ENCODE measurements at regions not wholly inside any gene's neighbourhood (a gene's known extent, or its start where the extent isn't known, plus 50 kb on each side); places are given as distances from the start of the nearest gene placed in this dataset.

DNA sequence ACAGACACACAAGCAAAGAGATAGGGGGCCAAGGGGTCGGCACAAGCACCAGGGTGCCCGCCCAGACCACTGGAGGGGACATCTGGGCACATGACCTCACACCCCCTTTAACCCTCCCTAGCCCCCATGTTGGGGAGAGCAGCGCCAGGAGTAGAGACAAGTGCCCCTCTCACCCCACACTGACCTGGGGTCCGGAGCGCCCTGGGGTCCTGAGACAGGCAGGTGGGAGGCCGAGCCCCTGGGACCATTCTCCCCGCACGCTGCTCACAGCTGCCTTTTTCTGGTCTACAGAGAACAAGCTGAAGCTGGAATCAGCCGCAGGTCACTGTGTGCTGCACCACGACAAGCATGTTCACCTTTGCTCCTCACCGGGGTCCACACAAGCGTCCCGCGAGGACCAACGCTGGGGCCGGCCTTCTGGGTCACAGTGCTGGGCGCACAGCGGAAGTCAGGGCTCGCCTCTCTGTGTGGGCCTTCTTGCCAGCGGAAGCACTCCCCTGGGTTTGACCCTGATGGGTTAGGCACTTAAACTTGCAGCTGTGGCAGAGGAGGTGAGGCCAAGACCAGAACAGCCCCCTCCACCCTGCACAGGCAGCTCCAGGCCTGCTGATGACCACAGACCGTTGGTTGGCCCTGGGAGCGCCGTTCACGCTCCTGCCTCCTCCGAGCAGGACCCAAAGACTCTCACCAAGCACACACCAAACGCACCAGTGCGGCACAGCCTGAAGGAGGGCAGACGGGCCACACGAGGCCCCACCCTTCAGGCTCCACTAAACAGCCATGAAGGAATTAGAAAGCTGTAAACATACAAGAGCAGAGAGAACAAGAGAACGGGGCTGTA lies 275.3 kb downstream of the EIPR1 start:
- DNase-seq (ENCODE audit: low spot score) (no peak), ATAC-seq (ENCODE audit: insufficient number of reproducible peaks, low FRiP score, low read depth) (no peak)
- Histone ChIP-seq H3K9me3 (no peaks in the 10 kb centered on the region), H3K4me1 (ENCODE audit: control insufficient read depth in 1 of 2, low read depth in 2 of 2) (no peaks in the 10 kb centered on the region), H3K36me3 (no peaks in the 10 kb centered on the region), H3K4me3 (no peak overlapping the region), H3K27ac (no peak overlapping the region), H3K27me3 (replicated peaks; ENCODE audit: insufficient read depth) (no peaks in the 10 kb centered on the region)
- TF ChIP-seq, protein P1, sequence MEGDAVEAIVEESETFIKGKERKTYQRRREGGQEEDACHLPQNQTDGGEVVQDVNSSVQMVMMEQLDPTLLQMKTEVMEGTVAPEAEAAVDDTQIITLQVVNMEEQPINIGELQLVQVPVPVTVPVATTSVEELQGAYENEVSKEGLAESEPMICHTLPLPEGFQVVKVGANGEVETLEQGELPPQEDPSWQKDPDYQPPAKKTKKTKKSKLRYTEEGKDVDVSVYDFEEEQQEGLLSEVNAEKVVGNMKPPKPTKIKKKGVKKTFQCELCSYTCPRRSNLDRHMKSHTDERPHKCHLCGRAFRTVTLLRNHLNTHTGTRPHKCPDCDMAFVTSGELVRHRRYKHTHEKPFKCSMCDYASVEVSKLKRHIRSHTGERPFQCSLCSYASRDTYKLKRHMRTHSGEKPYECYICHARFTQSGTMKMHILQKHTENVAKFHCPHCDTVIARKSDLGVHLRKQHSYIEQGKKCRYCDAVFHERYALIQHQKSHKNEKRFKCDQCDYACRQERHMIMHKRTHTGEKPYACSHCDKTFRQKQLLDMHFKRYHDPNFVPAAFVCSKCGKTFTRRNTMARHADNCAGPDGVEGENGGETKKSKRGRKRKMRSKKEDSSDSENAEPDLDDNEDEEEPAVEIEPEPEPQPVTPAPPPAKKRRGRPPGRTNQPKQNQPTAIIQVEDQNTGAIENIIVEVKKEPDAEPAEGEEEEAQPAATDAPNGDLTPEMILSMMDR (IDR thresholded peaks at IDR 0.05) = no peak

DNA sequence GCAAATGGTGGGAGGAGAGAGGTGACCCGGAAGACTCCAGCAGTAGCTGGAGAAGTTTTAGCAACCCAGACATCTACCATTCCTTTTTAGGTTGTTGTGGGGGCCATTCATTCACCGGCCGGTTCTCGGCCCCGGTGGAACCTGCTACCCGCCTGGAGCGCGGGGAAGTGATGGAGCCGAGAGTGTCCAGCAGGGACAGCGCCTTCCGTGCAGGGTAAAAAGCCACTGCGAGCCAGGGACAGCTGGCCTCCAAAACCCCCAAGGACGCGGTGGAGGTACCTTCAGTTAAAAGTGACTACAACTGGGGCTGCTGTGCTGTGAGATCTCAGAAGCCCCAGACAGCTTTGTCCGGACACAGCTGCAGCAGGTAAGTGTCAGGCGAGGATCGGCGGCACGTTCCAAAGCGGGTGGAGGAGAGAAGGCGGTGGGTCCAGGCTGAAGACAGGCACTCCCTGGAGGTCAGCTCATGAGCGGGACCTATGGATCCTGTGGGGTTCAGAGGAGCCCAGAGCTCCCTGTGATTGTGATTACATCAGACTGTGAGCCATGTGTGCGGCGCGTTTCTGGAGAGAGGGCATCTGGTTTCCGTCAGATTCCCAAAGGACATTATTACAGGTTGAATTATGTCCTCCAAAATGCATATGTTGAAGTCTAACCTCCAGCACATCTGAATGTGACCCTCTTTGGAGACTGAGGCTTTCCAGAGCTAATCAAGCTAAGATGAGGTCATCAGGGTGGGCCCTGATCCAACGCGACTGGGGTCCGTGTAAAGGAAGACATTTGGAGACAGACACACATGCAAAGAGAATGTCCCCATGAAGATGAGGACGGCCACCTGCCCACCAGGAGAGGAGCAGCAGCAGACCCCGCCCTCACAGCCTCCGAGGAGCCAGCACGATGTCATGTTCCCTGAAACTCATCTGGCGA lies 276.3 kb downstream of the EIPR1 start:
- DNase-seq (ENCODE audit: low spot score) = no peak
- H3K4me3 ChIP-seq = no peak overlapping the region
- no peaks in the 10 kb centered on the region for H3K27me3 ChIP-seq (replicated peaks; ENCODE audit: insufficient read depth)
- TF ChIP-seq, protein P1 (IDR thresholded peaks at IDR 0.05) = no peak
- no peak for ATAC-seq (ENCODE audit: insufficient number of reproducible peaks, low FRiP score, low read depth)
- H3K4me1 ChIP-seq (ENCODE audit: control insufficient read depth in 1 of 2, low read depth in 2 of 2) = no peaks in the 10 kb centered on the region
- H3K9me3 ChIP-seq = no peaks in the 10 kb centered on the region
- no peak overlapping the region for H3K27ac ChIP-seq
- no peaks in the 10 kb centered on the region for H3K36me3 ChIP-seq

DNA sequence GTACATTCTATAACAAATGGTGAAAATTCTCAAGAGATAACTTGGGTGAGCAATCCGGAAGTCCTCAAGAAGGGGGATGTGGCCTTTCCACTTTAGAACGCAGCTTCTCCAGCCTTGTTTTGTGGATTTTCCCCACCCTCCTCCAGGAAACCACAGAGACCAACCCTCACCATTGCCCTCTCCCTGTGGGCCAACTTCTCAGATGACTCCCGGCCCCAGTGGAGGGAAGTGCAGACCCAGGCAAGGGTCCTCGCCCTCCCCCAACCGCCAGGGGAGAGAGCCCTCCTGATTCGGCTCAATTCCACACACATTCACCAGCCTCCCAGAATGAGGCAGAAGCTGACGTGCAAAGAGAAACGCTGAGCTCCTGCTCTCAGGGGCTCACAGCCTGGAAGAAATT lies 277.2 kb downstream of the EIPR1 start:
- H3K36me3 ChIP-seq = no peaks in the 10 kb centered on the region
- no peak overlapping the region for H3K27ac ChIP-seq
- no peaks in the 10 kb centered on the region for H3K4me1 ChIP-seq (ENCODE audit: control insufficient read depth in 1 of 2, low read depth in 2 of 2)
- no peak overlapping the region for H3K4me3 ChIP-seq
- H3K9me3 ChIP-seq = no peaks in the 10 kb centered on the region
- H3K27me3 ChIP-seq (replicated peaks; ENCODE audit: insufficient read depth) = no peaks in the 10 kb centered on the region
- no peak for DNase-seq (ENCODE audit: low spot score)
- TF ChIP-seq, protein P1 (IDR thresholded peaks at IDR 0.05) = no peak
- no peak for ATAC-seq (ENCODE audit: insufficient number of reproducible peaks, low FRiP score, low read depth)

DNA sequence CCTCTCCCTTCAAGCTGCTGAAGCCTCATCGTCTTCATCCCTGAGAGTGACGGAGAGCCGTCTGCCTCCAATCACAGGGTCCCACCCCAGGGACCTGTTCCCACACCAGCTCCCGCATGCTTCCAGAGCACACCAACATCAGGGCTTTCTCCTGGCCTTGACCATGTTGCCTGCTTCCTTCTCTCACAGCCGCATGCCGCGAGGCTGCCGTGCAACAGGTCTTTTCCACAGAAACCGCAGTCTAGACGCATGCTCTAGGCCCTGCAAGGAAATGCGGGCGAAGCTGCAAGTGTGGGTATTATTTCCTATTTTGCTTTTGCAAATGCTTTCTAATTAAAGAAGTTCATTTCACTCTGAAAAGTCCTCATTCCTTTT lies 277.8 kb downstream of the EIPR1 start:
- no peaks in the 10 kb centered on the region for H3K9me3 ChIP-seq
- no peak overlapping the region for H3K27ac ChIP-seq
- DNase-seq (ENCODE audit: low spot score) (no peak), ATAC-seq (ENCODE audit: insufficient number of reproducible peaks, low FRiP score, low read depth) (no peak)
- no peaks in the 10 kb centered on the region for H3K36me3 ChIP-seq
- H3K4me3 ChIP-seq = no peak overlapping the region
- H3K4me1 ChIP-seq (ENCODE audit: control insufficient read depth in 1 of 2, low read depth in 2 of 2) = no peaks in the 10 kb centered on the region
- no peaks in the 10 kb centered on the region for H3K27me3 ChIP-seq (replicated peaks; ENCODE audit: insufficient read depth)
- TF ChIP-seq, protein P1 (IDR thresholded peaks at IDR 0.05) = no peak

GRCh38 chr2:3099145-3099859 lies 278.3 kb downstream of the EIPR1 start:
- no peak overlapping the region for H3K4me3 ChIP-seq
- no peaks in the 10 kb centered on the region for H3K9me3 ChIP-seq
- no peaks in the 10 kb centered on the region for H3K27me3 ChIP-seq (replicated peaks; ENCODE audit: insufficient read depth)
- DNase-seq (ENCODE audit: low spot score) = no peak
- no peaks in the 10 kb centered on the region for H3K4me1 ChIP-seq (ENCODE audit: control insufficient read depth in 1 of 2, low read depth in 2 of 2)
- no peaks in the 10 kb centered on the region for H3K36me3 ChIP-seq
- TF ChIP-seq, protein P1 (IDR thresholded peaks at IDR 0.05) = no peak
- ATAC-seq (ENCODE audit: insufficient number of reproducible peaks, low FRiP score, low read depth) = no peak
- H3K27ac ChIP-seq = no peak overlapping the region
